Activated CD8-positive, alpha-beta memory T cell treated with anti-CD3 and anti-CD28 coated beads for 1 hour (primary cell): ENCODE measurements at regions not wholly inside any gene's neighbourhood (a gene's known extent, or its start where the extent isn't known, plus 50 kb on each side); places are given as distances from the start of the nearest gene placed in this dataset.
"Not testable (repeated sequence)": the region's sequence is repeated elsewhere in the genome, so short reads cannot be mapped to it uniquely, and the experiment has no call there.

ENCODE experiments used
- DNase-seq, 2 donors: peaks; one replicate each; pipeline ENCODE4 v3.0.0-alpha.2; 2020; ENCODE audit warnings: low read depth in 1 of 2; ENCODE audit errors: extremely low read depth in 1 of 2

DNA sequence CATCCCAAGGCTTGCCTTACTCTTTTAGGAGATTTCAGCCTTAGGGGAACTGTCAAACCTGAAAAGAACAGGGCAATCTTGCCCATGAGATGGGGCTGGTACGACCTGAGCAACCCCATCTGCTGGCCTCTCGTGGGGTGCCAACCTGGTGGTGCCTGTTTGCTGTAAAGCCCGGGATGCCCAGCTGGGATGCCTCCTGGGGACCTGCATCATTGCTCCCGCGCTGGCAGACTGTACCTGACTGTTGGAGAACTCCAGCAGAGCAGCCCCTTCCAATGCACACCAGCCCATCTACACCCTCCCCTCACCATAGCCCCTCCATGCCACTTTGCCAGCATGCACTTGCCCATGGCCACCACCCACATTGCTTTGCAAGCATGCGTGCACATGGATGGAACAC lies 335.7 kb downstream of the RPS29 start:
- no peak for DNase-seq

DNA sequence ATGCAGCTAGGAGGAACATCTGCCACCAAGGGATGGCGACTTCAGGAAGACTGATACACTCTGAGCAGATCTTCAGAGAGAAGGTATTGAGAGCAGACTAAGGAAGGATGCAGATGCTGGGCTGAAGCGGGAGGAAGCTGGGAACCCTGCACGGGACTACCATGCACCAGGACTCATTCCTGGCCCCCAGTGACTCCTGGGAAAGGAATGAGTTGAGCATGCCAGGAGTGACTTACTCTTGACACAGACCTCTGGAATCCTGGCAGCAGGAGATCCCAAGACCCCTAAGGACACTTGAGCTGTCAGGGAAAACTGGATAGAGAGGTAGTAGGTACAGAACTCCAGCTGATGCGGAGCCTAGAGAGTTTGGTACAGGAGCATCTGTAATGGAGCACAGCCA lies 336.1 kb downstream of the RPS29 start:
- no peak for DNase-seq

DNA sequence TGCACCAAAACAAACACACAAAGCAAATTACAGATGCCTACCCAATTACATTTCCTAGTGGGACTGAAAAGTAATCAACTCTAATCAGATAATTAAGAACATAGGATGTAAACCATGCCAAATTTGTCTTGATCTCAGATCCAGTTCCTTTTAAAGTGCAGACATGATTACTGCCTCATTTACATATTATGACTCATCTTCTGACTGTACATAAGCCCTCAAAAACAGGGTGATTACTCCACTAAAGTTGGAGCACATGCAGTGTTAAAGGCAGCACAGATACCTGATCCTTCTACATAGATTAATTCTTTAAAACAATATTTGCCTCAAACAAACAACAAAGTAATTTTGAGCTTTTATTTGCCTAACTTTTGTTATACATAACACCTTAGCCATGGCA lies 337.2 kb downstream of the RPS29 start:
- no peak for DNase-seq

DNA sequence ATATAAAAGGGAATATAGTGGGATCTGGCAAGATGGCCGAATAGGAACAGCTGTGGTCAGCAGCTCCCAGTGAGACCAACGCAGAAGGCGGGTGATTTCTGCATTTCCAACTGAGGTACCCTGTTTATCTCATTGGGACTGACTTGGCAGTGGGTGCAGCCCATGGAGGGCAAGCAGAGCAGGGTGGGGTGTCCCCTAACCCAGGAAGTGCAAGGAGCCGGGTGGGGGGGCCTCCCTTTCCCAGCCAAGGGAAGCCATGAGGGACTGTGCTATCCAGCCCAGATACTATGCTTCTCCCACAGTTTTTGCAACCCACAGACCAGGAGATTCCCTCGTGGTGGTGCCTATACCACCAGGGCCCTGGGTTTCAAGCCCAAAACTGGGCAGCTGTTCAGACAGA lies 342.4 kb downstream of the RPS29 start:
- not testable (repeated sequence) for DNase-seq

DNA sequence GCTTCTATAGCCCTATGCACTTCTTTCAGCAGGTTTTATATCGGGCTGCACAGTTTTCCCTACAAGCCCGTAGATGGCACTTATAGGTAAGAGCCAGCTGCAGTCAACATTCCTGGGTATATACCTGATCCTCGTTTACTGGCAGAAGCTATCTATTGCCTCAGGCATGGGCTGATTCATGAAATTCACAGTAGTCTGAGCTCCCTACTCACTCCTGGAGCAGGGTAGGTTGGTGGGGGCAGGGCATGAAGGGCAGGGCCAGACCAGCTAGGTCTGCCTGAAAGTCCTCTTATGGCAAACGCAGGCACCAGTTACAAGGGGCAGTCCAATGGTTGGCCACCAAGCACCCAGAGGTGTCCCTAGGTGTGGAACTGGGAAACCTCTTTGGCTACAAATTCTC lies 345.8 kb downstream of the RPS29 start:
- DNase-seq = no peak

DNA sequence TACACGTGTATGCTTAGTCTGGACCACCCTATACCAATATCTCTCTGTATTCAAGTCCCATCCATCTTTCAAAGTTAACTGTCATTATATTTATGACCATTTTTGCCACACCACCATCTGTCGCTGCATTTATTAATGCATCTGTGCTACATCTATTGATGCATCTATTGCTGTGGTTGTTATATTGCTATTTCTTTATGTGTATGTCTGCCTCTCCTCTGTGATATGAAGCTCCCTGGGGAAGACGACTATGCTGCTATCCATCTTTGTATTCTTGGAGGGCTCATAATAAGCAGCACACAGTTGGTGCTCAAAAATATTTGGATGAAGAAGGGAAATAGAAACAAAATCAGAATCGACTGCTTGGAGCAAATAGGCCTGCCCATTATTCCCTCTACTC lies 357.6 kb downstream of the RPS29 start:
- DNase-seq = no peak

DNA sequence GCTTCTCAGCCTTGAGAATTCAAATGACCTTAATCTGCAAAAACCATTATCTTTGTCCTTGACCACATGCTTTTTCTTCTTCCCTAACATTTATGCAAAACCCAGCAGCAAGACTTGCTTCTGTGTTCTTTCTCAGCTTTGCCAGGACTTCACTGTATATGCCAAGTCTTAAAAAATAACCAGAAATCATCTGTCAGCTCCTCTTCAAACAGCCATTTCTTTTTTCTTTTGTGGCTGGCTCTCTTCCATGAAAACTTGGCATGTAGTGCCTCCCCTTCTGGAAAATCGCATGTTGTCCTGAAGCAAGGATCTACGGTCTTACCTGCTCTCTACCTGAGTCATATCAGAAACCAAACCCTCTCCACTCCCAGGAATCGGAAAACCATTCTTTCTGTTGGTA lies 364.9 kb downstream of the RPS29 start:
- DNase-seq = no peak

DNA sequence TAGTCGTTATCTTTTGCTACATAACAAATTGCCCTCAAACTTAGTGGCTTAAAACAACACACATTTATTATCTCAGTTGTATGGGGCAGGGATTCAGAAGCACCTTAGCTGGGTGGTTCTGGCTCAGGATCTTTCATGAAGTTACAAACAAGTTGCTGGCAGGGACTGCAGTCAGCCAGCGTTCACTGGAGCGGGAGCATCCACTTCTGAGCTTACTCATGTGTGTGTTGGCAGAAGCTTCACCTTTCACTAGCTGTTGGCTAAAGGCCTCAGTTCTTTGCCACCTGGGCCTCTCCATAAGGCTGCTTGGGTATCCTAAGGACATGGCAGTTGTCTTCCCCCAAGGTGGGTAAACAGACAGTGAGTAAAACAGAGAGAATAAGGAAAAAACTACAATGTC lies 365.7 kb downstream of the RPS29 start:
- DNase-seq = no peak

DNA sequence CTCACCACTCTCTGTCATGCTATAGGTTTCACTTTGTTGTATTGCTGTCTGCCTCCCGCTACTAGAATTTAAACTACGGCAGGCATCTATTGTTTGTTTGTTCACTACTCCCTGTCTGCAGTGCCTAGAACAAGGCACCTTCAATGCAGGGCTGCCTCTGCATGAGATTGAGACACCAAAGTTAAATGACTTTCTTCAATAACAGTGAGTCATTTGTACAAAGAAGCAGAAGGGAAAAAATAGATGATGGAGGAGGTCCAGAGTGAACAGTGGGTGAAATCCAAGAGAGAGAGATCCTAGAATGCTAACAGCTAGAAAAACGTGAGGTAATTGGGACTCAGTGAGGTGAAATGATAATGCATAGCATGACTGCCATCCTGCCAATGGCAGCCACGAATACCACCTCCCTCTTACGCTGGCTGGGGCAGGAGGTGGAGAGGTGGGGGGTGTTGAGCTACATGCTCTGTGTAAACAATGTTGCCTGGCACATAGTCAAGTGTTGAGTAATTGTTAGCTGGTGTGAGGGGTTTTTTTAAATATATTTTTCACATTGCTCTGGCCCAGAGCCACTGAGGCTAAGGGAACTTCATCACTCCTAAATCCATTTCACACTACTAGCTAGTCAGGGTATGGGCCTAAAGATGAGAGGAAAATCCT lies 367.6 kb downstream of the RPS29 start:
- DNase-seq = no peak

DNA sequence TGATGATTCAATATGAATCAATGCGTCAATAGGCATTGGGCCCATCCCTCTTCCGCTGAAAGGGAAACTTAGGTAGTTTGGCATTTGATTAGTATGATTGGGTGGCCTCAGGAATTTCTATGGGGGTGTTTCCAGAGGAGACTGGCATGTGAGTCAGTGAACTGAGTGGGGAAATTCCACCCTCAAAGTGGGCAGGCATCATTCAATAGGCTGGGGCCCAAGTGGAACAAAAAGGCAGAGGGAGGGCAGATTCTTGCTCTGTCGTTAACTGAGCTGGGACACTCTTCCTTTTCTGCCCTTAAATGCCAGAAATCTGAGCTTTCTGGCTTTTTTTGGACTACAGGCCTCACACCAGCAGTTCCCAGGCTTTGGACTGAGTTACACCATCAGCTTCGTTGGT lies 373.5 kb downstream of the RPS29 start:
- DNase-seq = no peak

DNA sequence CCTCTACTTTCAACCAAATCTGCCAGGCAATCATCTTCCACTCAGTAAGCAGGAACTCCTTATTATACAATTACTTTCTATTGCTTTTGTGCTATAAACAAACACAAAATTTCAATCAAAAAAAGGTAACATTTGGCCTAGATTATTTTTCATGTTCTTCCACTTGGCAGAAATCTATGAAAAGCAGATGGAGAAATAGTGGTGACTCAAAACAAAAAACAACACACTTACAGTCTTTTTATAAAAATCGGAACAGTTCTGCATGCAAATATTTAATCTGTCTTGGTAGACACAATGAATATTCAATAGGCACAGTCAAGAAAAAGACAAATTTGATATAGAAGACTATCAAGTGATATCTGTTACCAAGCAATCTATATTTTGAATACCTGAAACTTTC lies 376.8 kb downstream of the RPS29 start:
- DNase-seq = no peak

DNA sequence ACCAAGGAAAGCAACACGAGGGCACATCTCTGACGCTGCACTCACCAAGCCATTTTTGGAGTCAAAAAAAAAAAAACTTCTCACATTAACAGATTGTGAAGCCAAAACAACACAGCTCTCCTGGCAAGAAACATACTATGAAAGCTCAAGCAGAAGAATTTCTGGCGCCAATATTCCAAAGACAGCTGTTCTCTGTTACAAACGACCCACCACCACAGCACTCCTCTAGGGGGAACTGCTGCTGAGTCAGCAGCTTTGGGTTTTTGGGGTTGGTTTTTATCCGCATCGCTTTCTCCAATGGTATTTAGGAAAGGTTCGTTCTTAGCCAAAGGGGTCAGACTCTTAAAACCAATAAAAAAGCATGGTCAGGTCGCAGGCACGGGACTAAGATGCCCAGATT lies 379.4 kb downstream of the RPS29 start:
- no peak for DNase-seq

DNA sequence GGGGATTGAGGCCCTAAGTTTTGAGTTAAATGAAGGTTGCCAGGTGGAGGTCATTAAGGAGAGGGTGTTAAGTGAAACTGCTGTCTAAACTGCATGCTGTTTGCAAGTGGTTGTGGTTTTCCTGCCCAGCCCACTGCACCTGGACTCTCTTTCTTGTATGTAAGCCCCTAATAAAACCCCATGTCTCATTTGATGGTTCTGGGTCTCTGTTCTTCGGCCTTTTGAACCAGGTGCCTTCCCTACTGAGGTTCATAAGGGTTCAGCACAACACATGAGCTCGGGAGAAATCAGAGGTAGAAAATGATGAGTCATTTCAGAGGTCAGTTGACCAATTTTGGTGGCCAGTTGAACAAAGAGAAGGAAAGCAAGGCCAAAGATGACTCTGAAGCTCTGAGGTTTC lies 382.5 kb downstream of the RPS29 start:
- no peak for DNase-seq

DNA sequence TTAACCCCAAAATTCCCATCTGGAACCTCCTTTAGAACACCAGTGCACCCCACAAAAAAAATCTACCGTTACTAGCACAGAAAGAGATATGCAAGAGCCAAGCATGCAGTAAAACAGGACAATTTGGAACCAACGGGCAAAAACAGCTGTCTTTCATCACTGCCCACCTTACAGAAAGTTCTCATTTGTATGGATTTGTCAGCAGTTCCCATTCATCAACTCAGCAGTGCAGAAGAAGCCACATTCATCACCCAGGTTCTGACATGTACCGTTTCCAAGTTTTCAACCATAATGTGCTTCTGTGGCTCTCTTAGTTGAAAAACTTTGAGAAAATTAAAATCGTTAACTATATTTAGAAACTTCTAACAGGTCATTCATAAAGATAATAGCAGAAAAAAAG lies 387.0 kb downstream of the RPS29 start:
- no peak for DNase-seq

DNA sequence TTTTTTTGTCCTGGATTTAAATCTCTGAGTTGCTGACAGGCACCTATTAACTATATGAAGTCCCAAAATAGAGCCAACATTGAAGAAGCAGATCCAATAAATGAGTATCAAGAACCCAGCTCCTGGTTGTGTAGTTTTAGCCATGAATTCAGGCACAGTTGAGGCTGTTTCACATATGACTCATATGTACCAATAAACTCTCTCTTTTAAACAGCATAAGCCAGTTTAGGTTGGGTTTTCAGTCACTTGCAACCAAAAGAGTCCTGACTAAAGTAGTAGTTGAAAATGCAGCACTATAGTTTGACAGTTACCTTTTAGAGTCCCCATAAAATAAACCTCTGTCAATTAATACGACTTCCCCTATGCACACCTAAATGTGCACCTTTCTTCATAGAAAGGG lies 389.9 kb downstream of the RPS29 start:
- DNase-seq = no peak

DNA sequence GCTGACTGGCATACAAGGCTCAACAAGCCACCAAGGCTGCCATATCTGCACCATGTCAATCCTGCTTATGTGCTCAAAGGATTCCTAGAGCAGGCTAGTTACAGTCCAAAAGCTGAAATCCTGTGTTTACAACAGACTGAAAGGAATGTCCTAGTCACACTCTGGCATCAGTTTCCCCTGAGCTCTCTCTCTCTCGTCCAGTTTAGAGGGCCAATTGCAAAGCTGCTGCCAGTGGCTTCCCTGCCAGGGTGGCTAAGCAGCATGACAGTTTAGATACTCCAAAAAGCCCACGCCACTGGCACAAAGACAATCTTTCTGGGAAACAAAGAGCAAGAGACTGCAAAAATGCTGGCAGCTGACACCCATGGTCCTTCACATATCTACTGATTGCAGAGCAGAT lies 392.1 kb downstream of the RPS29 start:
- no peak for DNase-seq

DNA sequence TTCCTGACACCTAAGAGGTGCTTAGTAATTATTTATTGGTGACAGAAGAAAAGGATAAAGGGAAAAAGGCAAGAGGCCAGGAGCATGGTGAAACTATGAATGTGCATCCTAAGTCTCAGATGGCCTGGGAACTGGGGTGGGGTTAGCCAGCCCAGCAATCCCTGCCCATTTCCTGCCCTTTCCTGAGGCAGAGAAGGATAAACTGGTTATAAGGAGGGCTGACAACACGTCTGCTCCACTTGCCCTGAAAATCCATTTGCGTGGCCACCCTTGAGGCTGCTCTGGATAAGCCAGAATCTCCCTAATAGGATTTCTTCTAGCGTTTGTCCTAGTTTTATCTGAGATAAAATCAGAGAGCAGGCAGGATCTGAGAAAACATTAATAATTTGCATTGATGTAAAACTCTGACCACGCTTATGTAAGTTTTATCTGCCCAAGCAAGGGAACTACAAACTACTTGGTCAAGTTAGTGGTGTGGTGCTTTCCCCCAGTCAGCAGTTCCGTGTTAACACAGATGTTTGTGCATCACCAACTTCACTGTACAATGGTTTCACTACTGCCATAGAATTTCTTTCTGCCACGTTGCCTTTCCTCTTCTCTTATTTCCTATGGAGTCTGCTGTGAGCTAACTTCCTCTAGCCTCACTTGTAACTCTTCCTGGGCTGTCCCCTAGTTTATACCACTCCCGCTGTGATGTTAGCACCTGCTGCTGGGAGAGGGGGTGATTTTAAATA lies 392.7 kb downstream of the RPS29 start:
- DNase-seq = no peak

DNA sequence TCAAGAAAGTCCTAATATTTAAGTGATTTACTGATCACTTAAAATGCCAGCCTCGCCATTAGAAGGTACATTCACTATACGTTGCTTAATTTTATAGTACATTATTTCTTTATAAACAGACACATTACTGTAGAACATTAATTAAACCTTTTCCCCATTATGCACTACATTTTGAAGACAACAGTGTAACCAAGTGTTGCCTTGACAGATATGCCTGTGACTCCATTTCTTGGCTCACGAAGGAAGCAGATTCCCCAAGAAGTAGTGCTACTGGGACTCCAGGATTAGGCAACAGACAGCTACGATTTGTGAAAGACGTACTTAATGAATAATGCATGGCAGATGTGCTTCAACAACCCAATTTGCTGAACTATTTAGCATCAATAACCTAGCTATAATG lies 394.8 kb downstream of the RPS29 start:
- DNase-seq = no peak

DNA sequence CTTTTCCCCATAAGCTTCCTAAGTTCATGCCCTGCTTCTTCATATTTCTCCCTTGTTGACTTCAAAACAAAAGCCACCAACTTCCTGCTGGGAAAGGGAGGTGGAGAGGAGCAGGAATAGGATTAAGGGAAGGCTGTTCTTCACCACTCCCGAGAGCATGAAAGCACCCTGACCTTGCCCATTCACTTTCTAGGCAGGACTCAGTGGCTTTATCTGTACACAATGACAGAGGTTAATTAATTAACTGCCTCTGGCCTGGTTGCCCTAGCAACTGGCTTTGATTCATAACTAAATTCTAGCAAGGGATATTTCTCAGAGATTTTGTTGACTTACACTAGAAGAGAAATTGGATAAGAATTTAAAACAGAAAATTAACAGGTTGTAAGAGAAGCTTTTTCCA lies 396.8 kb downstream of the RPS29 start:
- no peak for DNase-seq

DNA sequence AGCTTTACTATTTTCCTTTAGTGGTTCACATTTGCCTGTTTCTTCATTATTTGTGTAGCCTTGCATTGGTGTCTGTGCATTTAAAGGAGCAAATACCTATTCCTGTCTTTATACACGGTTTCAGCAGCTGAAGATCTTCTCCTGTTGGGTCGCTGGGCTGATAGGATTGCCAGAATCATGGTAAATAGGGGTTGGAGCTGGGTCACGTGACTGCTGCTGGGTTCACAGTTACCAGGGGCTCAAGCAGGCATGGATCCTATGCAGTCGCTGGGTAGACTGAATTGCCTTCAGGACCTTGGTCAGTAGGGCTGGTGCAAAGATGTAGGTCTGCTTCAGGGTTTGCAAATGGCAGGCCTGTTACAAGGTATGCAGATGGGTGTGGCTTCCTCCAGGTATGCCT lies 398.4 kb downstream of the RPS29 start:
- no peak for DNase-seq

DNA sequence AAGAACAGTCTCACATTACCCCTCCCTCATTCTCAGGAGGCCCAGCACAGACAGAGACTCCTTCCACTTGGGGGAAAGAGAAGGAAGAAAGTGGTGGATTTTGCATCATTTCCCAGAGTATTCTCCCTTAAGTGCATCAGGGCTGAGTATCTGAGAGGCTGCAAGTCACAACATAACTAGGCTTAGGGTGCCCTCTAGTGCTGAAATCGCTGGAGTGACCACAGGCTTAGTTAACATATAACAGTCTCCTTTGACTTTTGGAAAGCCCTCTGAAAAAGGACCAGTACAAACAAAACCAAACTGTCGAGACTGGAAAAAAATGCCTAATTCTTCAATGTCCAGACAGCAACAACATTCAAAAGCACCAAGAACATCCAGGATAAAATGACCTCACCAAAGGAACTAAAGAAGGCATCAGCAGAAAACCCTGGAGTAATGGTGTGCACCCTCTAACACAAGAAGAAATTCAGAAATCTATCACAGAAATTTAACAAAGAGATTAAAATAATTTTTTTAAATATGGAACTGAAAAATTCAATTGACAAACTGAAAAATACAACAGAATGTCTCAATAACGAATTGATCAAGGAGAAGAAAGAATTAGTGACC lies 412.3 kb downstream of the RPS29 start:
- no peak for DNase-seq

DNA sequence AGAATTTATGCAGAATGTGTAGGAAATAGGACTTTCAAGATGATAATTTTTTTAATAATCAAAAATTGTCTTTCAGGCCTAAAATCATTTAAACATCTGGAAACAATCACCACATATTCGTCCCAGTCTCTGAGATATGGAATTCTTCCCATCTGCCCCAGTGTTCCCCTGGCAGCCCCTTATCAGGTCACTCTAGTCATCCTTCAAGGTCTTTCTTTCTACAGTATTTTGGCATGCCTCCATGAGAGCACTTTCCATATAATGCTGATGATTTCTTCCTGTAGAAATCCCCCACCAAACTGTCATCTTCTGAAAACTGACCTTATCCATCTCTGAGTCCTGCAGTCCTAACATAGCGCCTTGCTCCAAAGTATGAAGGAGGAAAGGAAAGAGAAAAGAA lies 422.1 kb downstream of the RPS29 start:
- DNase-seq = no peak

DNA sequence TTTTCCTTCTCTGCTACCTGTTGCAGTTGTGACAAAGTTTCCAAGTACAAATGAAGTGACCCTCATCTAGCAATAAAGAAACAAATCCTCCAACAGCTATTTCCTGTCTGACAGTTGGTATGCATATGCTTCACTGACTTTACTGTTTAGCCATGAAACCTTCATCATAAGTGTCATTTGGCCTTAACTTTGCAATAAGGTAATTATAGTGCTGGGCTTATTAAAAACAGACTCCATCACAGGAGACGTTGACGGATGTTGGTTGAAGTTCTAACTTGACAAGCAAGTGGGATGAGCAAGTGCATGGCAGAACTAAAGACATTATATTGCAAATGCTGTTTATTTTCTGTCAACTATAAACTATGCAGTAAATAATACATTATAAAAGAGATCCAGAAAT lies 425.2 kb downstream of the RPS29 start:
- no peak for DNase-seq
